K562 (cell line): ENCODE measurements at regions not wholly inside any gene's neighbourhood (a gene's known extent, or its start where the extent isn't known, plus 50 kb on each side); places are given as distances from the start of the nearest gene placed in this dataset.
A peak's percentile ranks its signal among the peaks of the same experiment; 100 is the strongest.

Experiments
- ATAC-seq: fragments of 200-7000 bp; cut with Tn5 transposase; 3 replicates; pipeline ENCODE4 v1.9.1; 2020; ENCODE audit warnings: moderate library complexity
- BruUV-seq: library from RNA; stranded (reverse); fragments of 400-500 nt; replicated peaks from 2 replicates; lab custom pipeline; 2021; lab: Mats Ljungman, UMichigan
- CTCF ChIA-PET: fragments of 300-600 bp; formaldehyde crosslinking; extraction: SDS; loops from one replicate; lab custom pipeline; 2021; ENCODE audit warnings: low intra/inter-chr PET ratio; lab: Yijun Ruan, JAX
- POLR2A ChIA-PET: fragments of 300-600, 350-650 bp; sonication (Branson Sonifier 250); formaldehyde crosslinking; extraction: SDS; loops from one replicate; lab custom pipeline; 2021; ENCODE audit warnings: antibody characterized with exemption, inconsistent platforms; lab: Yijun Ruan, JAX
- DNase-seq, 4 experiments: peaks; one replicate each; pipeline versions ENCODE4 v3.0.0 to v3.0.0-alpha.2; 2011 to 2018; ENCODE audit warnings: low spot score in 3 of 4, mixed read lengths in 3 of 4; ENCODE audit errors: extremely low read depth in 1 of 4
- FAIRE-seq: peaks from 2 replicates; lab custom pipeline; 2011; peaks lifted over from hg19 to GRCh38; lab: Jason Lieb, UNC
- H2AFZ ChIP-seq: 2 replicates; pipeline ENCODE4 v1.6.0; 2011; ENCODE audit warnings: low read depth, low read length, control low read depth, inconsistent platforms
- H3K27ac ChIP-seq: fragments of 200-600 bp; 3 replicates; pipeline ENCODE4 v1.8.0; 2011; ENCODE audit warnings: low read depth, mild to moderate bottlenecking, control low read depth, inconsistent platforms, low read length, moderate library complexity, mixed read lengths; ENCODE audit errors: extremely low read depth
- H3K27me3 ChIP-seq, 2 experiments: fragments of 300-600 bp in 1 of 2; 2 replicates in 1 of 2; 3 replicates in 1 of 2; pipeline versions ENCODE4 v1.6.0 to v1.8.0; 2011; ENCODE audit warnings: inconsistent platforms in 2 of 2, low read length in 2 of 2, mild to moderate bottlenecking in 1 of 2, mixed read lengths in 1 of 2, moderate library complexity in 1 of 2; ENCODE audit not compliant: control insufficient read depth in 2 of 2, insufficient read depth in 2 of 2
- H3K36me3 ChIP-seq: fragments of 300-600 bp; 3 replicates; pipeline ENCODE4 v1.8.0; 2011; ENCODE audit warnings: mild to moderate bottlenecking, low read length, inconsistent platforms; ENCODE audit not compliant: control insufficient read depth, insufficient read depth
- H3K4me1 ChIP-seq, 2 experiments: fragments of 200-600 bp in 1 of 2; replicated peaks in 1 of 2; 2 replicates in 1 of 2; 3 replicates in 1 of 2; pipeline versions ENCODE4 v1.5.1 to v1.8.0; 2011; ENCODE audit warnings: inconsistent platforms in 2 of 2, low read length in 2 of 2, mild to moderate bottlenecking in 1 of 2, mixed read lengths in 1 of 2, moderate library complexity in 1 of 2; ENCODE audit not compliant: control insufficient read depth in 2 of 2, insufficient read depth in 2 of 2
- H3K4me2 ChIP-seq: 2 replicates; pipeline ENCODE4 v1.6.1; 2011; ENCODE audit warnings: low read length, control low read depth, inconsistent platforms, mixed read lengths; ENCODE audit not compliant: insufficient read depth
- H3K4me3 ChIP-seq: fragments of 200-600 bp; sonication (generic), shearing (Covaris generic); 2 replicates; pipeline ENCODE4 v1.5.1; 2016; ENCODE audit warnings: control low read depth, inconsistent platforms
- H3K79me2 ChIP-seq: fragments of 200-600 bp; 3 replicates; pipeline ENCODE4 v1.8.0; 2011; ENCODE audit warnings: low read length, inconsistent platforms; ENCODE audit not compliant: control insufficient read depth, insufficient read depth
- H3K9ac ChIP-seq, 2 experiments: 2 replicates each; pipeline versions ENCODE4 v1.6.0 to v1.6.1; 2011; ENCODE audit warnings: low read depth in 2 of 2, low read length in 2 of 2, control low read depth in 1 of 2, inconsistent platforms in 1 of 2, mild to moderate bottlenecking in 1 of 2, mixed read lengths in 1 of 2; ENCODE audit not compliant: insufficient read depth in 1 of 2
- H3K9me1 ChIP-seq: one replicate; pipeline ENCODE4 v1.6.0; 2011; ENCODE audit warnings: inconsistent platforms, mild to moderate bottlenecking, low read length, moderate library complexity; ENCODE audit not compliant: control insufficient read depth, insufficient read depth
- H3K9me3 ChIP-seq: replicated peaks from 2 replicates; pipeline ENCODE4 v1.5.1; 2011; ENCODE audit warnings: low read depth, low read length, inconsistent platforms; ENCODE audit not compliant: control insufficient read depth, insufficient read depth
- H4K20me1 ChIP-seq: replicated peaks from 2 replicates; pipeline ENCODE4 v1.6.1; 2011; ENCODE audit warnings: low read length, inconsistent platforms, mixed read lengths; ENCODE audit not compliant: control insufficient read depth, insufficient read depth
- IRF2 ChIP-seq: sonication (generic); formaldehyde crosslinking; IDR thresholded peaks from 2 replicates; pipeline ENCODE4 v1.8.1; 2022; ENCODE audit warnings: mild to moderate bottlenecking, missing genetic modification reagents
- MEF2D ChIP-seq: conservative IDR thresholded peaks from 2 replicates; pipeline ENCODE4 v1.6.1; 2016; ENCODE audit warnings: low read depth, missing genetic modification characterization, missing compliant biosample characterization
- MTA2 ChIP-seq: fragments of 450-650 bp; IDR thresholded peaks from 2 replicates; pipeline ENCODE4 v1.6.1; 2016; ENCODE audit warnings: low read depth
- RBM14 ChIP-seq: fragments of 200-400 bp; formaldehyde crosslinking; IDR thresholded peaks from 2 replicates; pipeline ENCODE4 v1.6.1; 2018; ENCODE audit warnings: low read depth, mild to moderate bottlenecking, low read length, moderate library complexity, borderline replicate concordance; ENCODE audit not compliant: insufficient read depth
- ZNF347 ChIP-seq: fragments of 450-650 bp; formaldehyde crosslinking; IDR thresholded peaks from 2 replicates; pipeline ENCODE4 v1.4.0; 2020; ENCODE audit warnings: low read depth, mild to moderate bottlenecking, moderate library complexity
- WGBS: fragments of 100-300 bp; shearing (Covaris generic); methylation state at CpG from one replicate; pipeline ENCODE4 v1.1.6; 2016; ENCODE audit warnings: low coverage, mixed read lengths; ENCODE audit not compliant: insufficient coverage; ENCODE audit errors: missing lambda C conversion rate; 5-methylcytosine and 5-hydroxymethylcytosine counted together
- in situ Hi-C: fragments of 300-500 bp; cut with MboI; formaldehyde crosslinking; loops from 4 replicates; pipeline ENCODE4 v1.15.0; 2018; ENCODE audit warnings: inconsistent platforms, mixed read lengths
- intact Hi-C: fragments of 100-400 bp; cut with micrococcal nuclease; formaldehyde crosslinking; loops from 2 replicates; pipeline ENCODE4 v1.14.2; 2022
- TF ChIP-seq, protein P1 (sequence below): fragments of 450-650 bp; formaldehyde crosslinking; IDR thresholded peaks from 2 replicates; pipeline ENCODE4 v1.4.0; 2022; ENCODE audit warnings: missing genetic modification characterization
- TF ChIP-seq, protein P2 (sequence below): fragments of 450-650 bp; conservative IDR thresholded peaks from 2 replicates; pipeline ENCODE4 v1.6.1; 2016; ENCODE audit warnings: missing genetic modification characterization, low read depth, mild to moderate bottlenecking, missing compliant biosample characterization, moderate library complexity

DNA sequence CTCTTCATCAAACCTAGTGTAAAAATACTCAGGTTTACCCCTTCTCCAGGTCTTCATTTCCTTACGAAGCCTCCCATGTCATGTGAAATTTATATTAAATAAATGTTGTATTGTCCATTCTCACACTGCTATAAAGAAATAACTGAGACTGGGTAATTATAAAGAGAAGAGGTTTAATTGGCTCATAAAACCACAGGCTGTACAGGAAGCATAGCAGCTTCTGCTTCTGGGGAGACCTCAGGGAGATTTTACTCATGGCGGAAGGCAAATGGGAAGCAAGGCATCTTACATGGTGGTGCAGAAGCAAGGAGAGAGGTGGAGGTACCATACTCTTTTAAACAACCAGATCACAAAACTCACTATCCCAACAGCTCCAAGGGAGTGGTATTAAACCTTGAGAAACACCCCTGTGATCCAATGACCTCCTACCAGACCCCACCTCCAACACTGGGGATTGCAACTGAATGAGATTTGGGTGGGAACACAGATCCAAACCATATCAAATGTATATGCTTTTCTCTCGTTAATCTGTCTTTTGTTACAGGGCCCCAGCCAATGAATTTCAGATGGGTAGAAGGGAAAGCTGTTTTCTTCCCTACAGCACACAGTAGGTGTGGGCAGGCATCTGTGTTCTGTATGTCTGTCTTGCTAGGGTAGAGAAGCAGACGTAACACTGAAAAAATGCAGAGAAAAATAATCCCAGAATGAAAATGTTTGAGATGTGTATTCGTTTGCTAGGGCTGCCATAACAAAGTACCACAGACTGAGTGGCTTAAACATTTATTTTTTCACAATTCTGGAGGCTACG, 88.0 kb upstream of the BTN3A2 start (continued):
- TF ChIP-seq, protein P1, sequence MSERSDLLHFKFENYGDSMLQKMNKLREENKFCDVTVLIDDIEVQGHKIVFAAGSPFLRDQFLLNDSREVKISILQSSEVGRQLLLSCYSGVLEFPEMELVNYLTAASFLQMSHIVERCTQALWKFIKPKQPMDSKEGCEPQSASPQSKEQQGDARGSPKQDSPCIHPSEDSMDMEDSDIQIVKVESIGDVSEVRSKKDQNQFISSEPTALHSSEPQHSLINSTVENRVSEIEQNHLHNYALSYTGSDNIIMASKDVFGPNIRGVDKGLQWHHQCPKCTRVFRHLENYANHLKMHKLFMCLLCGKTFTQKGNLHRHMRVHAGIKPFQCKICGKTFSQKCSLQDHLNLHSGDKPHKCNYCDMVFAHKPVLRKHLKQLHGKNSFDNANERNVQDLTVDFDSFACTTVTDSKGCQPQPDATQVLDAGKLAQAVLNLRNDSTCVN (CRISPR knock-in tag): no peak
- TF ChIP-seq, protein P2, sequence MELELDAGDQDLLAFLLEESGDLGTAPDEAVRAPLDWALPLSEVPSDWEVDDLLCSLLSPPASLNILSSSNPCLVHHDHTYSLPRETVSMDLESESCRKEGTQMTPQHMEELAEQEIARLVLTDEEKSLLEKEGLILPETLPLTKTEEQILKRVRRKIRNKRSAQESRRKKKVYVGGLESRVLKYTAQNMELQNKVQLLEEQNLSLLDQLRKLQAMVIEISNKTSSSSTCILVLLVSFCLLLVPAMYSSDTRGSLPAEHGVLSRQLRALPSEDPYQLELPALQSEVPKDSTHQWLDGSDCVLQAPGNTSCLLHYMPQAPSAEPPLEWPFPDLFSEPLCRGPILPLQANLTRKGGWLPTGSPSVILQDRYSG: 0 out of 2 replicates have a peak, but pooled peaks have one; percentile 19

DNA sequence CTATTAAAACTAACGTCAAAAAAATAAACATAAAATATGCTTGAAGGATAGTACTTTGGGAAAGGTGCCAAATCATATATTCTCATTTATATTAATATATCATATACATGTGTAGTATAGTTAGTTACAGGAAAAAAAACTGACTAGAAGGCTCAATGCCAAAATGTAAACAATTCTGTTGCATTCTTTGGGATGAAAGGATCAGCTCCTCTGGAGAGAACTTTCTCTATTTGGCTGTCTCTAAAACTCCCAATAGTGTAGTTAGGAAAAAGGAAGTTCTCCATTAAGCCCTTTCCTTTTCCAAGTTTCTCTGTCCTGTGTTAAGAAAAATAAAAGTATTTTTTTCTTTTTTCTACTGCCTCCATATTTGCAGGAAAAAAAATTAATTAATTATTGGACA, 86.5 kb upstream of the BTN3A2 start:
- H3K4me2 ChIP-seq: no peak overlapping the region
- no peaks in the 10 kb centered on the region for H3K27me3 ChIP-seq
- POLR2A ChIA-PET: interaction anchor here (1.3 to 7.2 kb wide), 5 partner anchors 12 to 82 kb away, joined by 3 to 57 read pairs (median 6); a partner anchor contains a TSS
- peaks cover 22% of the 10 kb centered on the region for H3K79me2 ChIP-seq
- H3K9me1 ChIP-seq: no peaks in the 10 kb centered on the region
- FAIRE-seq: no peak
- TF ChIP-seq MEF2D (tag) (no peak), IRF2 (CRISPR knock-in tag) (no peak), MTA2 (no peak), RBM14 (no peak), ZNF347 (CRISPR knock-in tag) (no peak)
- TF ChIP-seq, all 486 proteins: peak for 0
- no peak overlapping the region for H3K4me3 ChIP-seq
- 47% methylated on average over 1 of the region's 1 CpG for WGBS
- H3K4me1 ChIP-seq: peaks cover 11 to 13% of the 10 kb centered on the region in 2 experiments; a peak in 4 of 5 replicates
- CTCF ChIA-PET: no interaction called here
- ATAC-seq (no peak), DNase-seq (no peak)
- peaks cover 7% of the 10 kb centered on the region; the same call in 1 of the 2 replicates for H4K20me1 ChIP-seq
- H3K36me3 ChIP-seq: peaks cover 36% of the 10 kb centered on the region
- in situ Hi-C loops (no loop called here), intact Hi-C loops (no loop called here)
- BruUV-seq: no TSS peak
- H3K9ac ChIP-seq: no peak overlapping the region
- no peak overlapping the region for H2AFZ ChIP-seq
- H3K27ac ChIP-seq: no peak overlapping the region
- no peaks in the 10 kb centered on the region for H3K9me3 ChIP-seq
